ENCODE measurements at regions not wholly inside any gene's neighbourhood (a gene's known extent, or its start where the extent isn't known, plus 50 kb on each side); places are given as distances from the start of the nearest gene placed in this dataset.

- DNase-seq (no peak), ATAC-seq (no peak)
- in situ Hi-C loops (cut with MboI; ENCODE audit: low sequenced_read_pairs in 4 of 4) (loop anchor here in 1 of 4 donors (10.0 kb wide), 1 partner anchor 59 kb away; no protein-coding TSS in a partner anchor), intact Hi-C loops (cut with DNase I; ENCODE audit: low total_unique reads) (no loop called here)
- Histone ChIP-seq H3K27ac (no peak overlapping the region), H3K9me3 (no peaks in the 10 kb centered on the region), H3K4me3 (no peak overlapping the region), H3K36me3 (no peaks in the 10 kb centered on the region), H3K27me3 (peaks cover 4 to 13% (median 8%) of the 10 kb centered on the region in 3 donors), H3K4me1 (no peaks in the 10 kb centered on the region)
- no peak for TF ChIP-seq POLR2A (IDR thresholded peaks at IDR 0.05)
Measured at GRCh38 chr9:135315572-135315971, 164.0 kb upstream of the PPP1R26 start.

GRCh38 chr9:135320331-135320730 is 159.3 kb upstream of the PPP1R26 start:
- no peaks in the 10 kb centered on the region for H3K36me3 ChIP-seq
- peaks cover 0 to 6% (median 3%) of the 10 kb centered on the region in 3 donors for H3K27me3 ChIP-seq
- in situ Hi-C loops (cut with MboI; ENCODE audit: low sequenced_read_pairs in 4 of 4) = no loop called here
- H3K4me3 ChIP-seq = no peak overlapping the region
- no peaks in the 10 kb centered on the region for H3K4me1 ChIP-seq
- ATAC-seq = no peak
- DNase-seq = no peak
- intact Hi-C loops (cut with DNase I; ENCODE audit: low total_unique reads) = no loop called here
- H3K9me3 ChIP-seq = peaks cover 0 to 5% (median 0%) of the 10 kb centered on the region in 3 donors
- no peak for TF ChIP-seq POLR2A (IDR thresholded peaks at IDR 0.05)
- TF ChIP-seq CTCF (IDR thresholded peaks at IDR 0.05 in 4 of 5, conservative IDR thresholded peaks at IDR 0.05 in 1 of 5) = no peak
- H3K27ac ChIP-seq = no peak overlapping the region

- ATAC-seq = no peak
Measured at GRCh38 chr9:135320943-135321342, 158.6 kb upstream of the PPP1R26 start.

GRCh38 chr9:135321580-135321979 is 158.0 kb upstream of the PPP1R26 start:
- intact Hi-C loops (cut with DNase I; ENCODE audit: low total_unique reads) (no loop called here), in situ Hi-C loops (cut with MboI; ENCODE audit: low sequenced_read_pairs in 4 of 4) (no loop called here)
- H3K27me3 ChIP-seq = peaks cover 0 to 6% (median 0%) of the 10 kb centered on the region in 3 donors
- H3K9me3 ChIP-seq = peaks cover 0 to 5% (median 0%) of the 10 kb centered on the region in 3 donors
- no peak overlapping the region for H3K4me3 ChIP-seq
- H3K36me3 ChIP-seq = no peaks in the 10 kb centered on the region
- H3K4me1 ChIP-seq = no peaks in the 10 kb centered on the region
- ATAC-seq (no peak), DNase-seq (no peak)
- no peak for TF ChIP-seq POLR2A (IDR thresholded peaks at IDR 0.05)
- no peak for TF ChIP-seq CTCF (IDR thresholded peaks at IDR 0.05 in 4 of 5, conservative IDR thresholded peaks at IDR 0.05 in 1 of 5)
- no peak overlapping the region for H3K27ac ChIP-seq

More at GRCh38 chr9:135320943-135321342, 158.6 kb upstream of the PPP1R26 start:
- no peak overlapping the region for H3K27ac ChIP-seq
- in situ Hi-C loops (cut with MboI; ENCODE audit: low sequenced_read_pairs in 4 of 4) = no loop called here
- H3K9me3 ChIP-seq = peaks cover 0 to 5% (median 0%) of the 10 kb centered on the region in 3 donors
- no peak for DNase-seq
- TF ChIP-seq CTCF (IDR thresholded peaks at IDR 0.05 in 4 of 5, conservative IDR thresholded peaks at IDR 0.05 in 1 of 5) (no peak), POLR2A (IDR thresholded peaks at IDR 0.05) (no peak)
- H3K36me3 ChIP-seq = no peaks in the 10 kb centered on the region
- intact Hi-C loops (cut with DNase I; ENCODE audit: low total_unique reads) = no loop called here
- no peaks in the 10 kb centered on the region for H3K4me1 ChIP-seq
- no peak overlapping the region for H3K4me3 ChIP-seq
- H3K27me3 ChIP-seq = peaks cover 0 to 6% (median 0%) of the 10 kb centered on the region in 3 donors

GRCh38 chr9:135324329-135324728 is 155.3 kb upstream of the PPP1R26 start:
- no peaks in the 10 kb centered on the region for H3K4me1 ChIP-seq
- H3K9me3 ChIP-seq = peaks cover 0 to 7% (median 0%) of the 10 kb centered on the region in 3 donors
- intact Hi-C loops (cut with DNase I; ENCODE audit: low total_unique reads) (no loop called here), in situ Hi-C loops (cut with MboI; ENCODE audit: low sequenced_read_pairs in 4 of 4) (no loop called here)
- no peak for ATAC-seq
- TF ChIP-seq POLR2A (IDR thresholded peaks at IDR 0.05) (no peak), CTCF (IDR thresholded peaks at IDR 0.05 in 4 of 5, conservative IDR thresholded peaks at IDR 0.05 in 1 of 5) (no peak)
- no peaks in the 10 kb centered on the region for H3K36me3 ChIP-seq
- no peak for DNase-seq
- no peak overlapping the region for H3K4me3 ChIP-seq
- no peak overlapping the region for H3K27ac ChIP-seq
- peaks cover 0 to 12% (median 9%) of the 10 kb centered on the region in 3 donors for H3K27me3 ChIP-seq

Measured in gastrocnemius medialis (tissue), 4 donors.